HG02610 (cell line): ENCODE measurements at regions not wholly inside any gene's neighbourhood (a gene's known extent, or its start where the extent isn't known, plus 50 kb on each side); places are given as distances from the start of the nearest gene placed in this dataset.

ENCODE experiments used
- ATAC-seq: cut with Tn5 transposase; IDR thresholded peaks from one replicate; pipeline ENCODE4 v1.9.1; 2021; ENCODE audit warnings: mild to moderate bottlenecking, moderate library complexity; ENCODE audit not compliant: unreplicated experiment

DNA sequence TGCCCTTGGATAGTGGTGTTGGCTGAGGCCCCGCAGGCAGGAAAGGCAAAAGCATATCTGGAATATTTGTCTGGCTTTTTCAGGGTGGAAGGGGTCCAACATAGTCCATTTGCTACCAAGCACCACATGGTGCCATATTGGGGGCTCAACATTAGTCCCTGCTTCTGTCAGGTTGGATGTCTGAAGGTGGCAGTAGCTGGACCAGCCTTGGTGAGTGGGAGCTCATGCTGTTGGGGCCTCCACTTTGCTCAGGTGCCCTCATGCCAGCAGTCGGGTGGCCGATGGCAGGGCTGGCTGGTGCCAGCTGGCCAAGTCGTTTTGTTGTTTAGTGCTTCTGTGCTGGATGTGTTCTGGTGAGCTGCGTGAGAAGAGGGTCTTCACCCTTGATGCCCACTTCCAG, 135.3 kb downstream of the PAPOLA start:
- no peak for ATAC-seq

DNA sequence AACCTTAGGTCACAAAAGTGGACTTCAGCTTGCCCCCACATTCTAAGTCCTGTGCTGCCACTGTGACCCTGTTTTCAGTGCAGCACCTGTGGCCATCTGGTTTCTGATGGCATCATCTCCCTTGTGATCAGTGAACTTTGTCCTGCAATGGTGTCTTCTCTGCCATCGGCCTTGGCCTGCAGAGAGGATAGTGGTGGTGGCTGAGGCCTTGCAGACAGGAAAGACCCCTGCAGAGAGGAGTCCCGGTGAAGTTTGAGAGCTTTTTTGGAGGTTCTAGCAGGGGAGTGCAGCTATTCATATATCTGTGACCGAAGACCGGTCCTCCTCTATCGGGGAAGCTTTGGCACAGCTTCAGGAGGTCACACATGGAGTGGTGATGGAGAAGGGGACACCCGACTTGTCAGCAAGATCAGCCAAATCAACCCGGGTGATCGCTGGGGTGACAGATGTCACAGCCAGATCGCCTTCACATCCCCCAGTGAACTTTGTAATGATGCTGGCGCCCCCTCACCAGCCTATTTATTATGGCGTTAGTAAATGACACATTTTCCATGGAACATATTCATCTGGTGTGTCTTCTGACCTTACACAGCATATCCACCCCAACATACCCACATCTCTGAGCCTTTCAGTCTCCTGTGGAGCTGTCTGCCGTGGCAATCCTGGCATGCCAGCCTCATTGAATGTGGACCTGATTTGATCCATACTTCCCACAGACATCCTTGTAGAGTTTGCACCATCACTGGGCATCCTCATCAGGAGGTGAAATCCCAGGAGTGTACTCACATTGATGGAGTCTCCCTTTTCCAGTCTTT, 136.1 kb downstream of the PAPOLA start:
- no peak for ATAC-seq

DNA sequence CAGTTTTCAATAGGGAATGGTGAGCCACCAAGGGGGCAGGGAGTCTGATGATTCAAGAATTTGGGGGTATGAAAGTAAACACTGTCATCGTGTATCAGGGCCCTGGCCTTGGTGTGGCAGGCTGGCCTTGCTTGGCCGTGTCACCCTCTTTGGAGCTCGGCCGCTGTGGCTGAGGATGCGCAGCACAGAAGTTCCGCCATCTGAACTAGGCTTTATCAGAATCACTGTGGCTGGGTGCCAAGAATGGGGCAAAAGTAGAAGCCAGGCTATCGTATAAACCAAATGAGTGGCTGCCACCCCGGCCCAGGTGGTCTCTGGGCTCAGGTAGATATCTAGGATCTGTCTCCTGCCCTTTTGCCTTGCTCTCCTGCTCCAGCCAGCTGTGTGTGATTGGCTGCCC, 137.4 kb downstream of the PAPOLA start:
- ATAC-seq, result no peak

DNA sequence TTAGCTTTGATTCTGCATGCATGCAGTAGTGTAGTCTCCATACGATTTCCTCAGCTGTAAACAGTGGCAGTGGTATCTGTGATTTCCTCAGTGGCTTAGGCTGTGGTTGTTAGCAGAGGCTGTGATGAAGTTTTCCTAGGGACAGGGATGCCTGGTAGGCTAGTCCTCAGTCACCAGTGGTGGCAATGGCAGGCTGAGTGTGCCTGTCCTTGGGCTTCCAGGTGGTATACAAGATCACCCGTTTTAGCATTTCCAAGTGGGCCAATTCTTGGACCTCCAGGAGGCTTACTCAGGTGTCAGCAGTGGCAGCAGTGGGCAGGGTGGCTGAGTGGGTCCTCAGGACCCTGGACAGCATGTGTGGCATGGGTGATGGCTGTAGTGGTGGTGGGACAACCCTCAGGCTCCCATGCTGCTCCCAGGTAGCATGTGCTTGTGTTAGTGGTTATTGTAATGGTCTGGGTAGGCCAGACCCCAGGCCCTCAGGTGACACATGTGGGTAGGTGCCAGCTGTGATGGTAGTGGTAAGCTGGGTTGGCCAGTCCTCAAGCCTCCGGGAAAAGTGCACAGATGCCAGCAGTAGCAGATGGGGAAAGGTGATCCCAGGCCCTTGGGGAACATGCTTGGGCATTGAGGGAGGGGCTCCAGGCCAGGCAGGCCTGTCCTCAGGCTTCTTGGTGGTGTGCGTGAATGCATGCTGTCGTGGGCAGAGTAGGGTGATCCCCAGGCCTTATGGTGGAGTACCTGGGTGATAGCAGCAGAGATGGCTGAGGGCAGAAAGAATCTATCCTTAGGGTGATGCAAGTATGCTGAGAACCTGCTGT, 146.5 kb downstream of the PAPOLA start:
- no peak for ATAC-seq

DNA sequence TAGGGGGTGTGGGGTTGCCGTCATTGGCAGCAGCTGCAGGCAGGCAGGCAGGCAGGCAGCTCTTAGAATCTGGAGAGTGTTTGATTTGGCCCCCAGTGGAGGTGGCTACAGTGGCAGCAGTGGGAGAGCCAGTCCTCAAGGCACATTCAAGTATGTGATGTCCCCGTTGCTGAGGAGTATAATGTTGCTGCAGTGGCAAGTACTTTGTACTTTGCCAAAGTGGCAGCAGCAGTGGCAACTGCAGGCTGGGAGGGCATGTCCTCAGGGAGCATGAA, 147.1 kb downstream of the PAPOLA start:
- ATAC-seq, result no peak

DNA sequence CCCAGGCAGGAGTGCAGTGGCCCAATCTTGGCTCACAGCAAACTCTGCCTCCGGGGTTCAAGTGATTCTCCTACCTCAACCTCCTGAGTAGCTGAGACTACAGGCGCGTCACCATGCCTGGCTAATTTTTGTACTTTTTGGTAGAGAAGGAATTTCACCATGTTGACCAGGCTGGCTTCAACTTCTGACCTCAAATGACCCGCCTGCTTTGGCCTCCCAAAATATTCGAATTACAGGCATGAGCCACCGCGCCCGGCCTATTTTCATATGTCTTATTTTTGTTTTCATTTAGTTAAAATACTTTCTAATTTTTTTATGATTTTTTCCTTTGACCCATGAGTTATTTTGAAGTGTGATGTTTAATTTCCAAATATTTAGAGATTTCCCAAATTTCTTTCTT, 143.6 kb upstream of the VRK1 start:
- no peak for ATAC-seq

DNA sequence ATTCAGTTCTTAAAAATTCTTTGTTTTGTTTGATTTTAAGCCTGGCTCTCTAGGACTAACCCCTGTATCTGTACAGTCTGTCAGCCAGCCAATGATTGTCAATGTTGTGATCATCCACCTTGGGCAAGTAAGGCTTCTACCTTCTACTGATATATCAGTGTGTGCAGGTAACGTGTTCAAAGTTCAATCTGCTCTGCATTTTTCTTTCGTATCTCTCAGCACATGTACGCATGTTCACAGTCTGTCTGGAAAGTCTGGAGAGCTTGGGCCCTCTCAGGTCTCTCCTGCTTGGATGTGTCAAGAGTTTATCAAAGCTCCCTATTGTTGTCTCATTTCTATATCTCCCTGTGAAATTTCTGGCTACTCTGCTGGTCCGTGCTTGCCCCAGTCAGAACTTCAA, 138.6 kb upstream of the VRK1 start:
- ATAC-seq, result no peak

DNA sequence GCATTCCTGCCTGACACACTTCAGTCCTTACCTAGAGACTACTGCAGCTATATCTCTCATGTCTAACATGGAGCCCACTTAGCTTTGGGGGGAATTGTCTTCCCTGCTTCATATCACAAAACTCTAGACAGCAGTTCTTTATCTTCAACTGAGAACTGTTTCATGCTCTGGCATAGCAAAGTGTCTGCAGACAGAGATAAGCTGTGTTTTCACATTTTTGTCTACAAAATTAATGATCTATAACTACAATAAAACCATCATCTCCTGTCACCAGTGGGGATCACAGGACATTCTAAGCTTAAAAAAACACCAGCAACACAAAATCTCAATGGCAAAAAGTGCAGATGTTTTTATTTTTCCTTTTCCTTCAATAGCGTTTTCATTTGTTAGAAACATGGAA, 137.1 kb upstream of the VRK1 start:
- ATAC-seq, result no peak

DNA sequence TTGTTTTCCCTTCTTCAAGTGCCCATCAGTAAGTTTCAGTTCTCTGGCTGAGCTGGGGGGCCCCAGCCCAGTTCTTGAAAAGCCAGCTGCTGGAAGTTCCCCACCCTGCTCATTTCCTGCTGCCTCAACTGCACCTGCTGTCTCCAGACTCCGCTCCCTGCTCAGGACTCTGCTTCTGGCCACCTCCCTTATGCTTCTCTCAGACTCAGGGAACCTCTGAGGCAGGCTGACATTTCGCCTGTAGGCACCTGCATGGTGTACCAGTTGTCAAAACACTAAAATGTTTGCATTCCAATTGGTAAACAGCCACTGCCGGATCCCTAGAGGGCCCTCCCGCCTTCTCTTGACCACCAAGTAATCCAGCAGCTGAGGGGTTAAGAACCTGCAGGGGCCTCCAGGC, 136.5 kb upstream of the VRK1 start:
- ATAC-seq, result no peak

DNA sequence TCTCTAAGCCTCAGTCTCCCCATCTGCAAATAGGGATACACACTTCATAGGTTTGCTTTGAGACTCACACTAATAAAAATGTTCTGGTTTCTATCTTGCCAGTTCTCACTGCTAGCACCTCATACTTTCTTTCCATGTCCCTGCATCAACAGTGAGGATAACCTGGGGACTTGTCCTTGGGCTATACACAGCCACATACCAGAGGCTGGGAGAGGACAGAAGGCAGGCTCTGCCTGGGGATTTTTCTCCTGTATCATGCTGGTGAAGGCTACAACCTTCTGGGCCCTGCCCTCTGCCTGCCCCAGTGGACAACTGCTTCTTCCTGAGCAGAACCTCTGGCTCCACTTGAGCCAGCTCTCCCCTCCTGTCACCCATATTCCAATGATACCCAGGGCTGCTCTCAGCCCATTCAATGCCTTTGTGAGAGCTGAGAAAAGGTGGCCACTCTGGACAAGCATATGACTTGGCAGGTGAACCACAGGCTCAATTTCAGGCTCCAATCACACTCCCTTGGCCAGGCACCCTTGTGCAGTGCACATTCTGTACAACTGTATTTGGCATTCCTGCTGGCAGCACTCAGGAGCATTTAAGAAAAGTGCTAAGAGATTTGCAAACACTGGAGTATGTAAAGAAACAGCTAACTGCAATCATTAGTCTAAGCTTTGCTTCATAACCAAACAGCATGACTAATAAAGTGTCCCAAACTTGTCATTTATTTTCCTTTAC, 135.8 kb upstream of the VRK1 start:
- no peak for ATAC-seq

DNA sequence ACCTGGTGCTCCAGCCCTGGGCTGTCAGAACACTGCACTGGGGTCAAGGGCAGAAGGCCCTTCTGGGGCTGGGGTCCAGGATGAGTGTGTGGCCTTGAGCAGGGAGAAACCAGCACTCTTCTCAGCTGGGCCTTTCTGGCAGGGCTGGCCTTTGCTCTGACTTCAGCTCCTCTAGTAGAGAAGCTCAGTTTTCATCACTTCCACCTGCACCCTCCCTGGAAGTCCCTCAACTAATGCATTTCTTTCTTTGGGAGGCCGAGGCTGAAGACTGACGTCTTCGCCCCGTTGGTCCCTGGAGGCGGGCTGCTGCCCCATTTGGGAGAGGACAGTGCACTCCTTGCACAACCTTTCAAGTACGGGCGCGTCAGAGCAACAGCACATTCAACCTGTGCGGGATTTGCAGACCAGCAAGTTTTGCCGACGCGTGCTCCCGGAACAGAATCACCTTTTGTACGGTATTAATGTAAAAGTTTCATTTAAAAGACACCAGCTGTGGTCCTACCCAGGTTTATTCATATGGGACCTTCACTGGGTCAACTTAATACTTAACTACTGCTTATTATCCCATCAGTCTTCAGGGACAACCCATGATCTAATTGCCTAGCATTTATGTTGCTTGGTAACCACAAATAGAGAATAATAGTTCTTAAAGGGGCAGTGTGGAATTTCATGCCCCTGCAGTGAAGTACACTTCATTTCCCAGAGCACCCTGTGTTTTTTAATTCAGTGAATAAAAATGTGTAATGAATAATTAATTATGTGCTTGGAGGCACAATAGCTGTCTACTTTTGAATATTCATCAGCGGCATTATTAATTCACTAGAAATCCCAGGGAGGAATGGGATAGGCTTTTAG, 134.8 kb upstream of the VRK1 start:
- ATAC-seq, result no peak

DNA sequence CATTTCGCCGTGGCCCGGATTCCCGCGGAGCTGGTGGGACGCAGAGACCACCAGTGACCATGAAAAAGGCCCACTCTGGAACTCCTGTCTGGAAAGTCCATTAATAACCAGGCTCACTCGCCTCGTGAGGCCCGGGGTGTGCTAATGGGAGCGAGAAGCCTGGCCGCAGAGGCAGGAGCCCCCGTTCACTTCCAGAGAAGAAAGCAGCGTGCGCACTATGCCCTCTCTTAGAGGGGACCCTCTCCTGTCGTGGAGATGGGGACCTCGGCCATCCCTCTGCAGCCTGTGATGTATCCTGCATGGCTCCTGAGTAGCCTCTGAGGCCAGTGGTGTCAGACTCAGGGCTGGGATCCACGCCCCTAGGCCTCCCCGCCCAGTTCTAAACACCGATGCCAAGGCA, 134.1 kb upstream of the VRK1 start:
- no peak for ATAC-seq

DNA sequence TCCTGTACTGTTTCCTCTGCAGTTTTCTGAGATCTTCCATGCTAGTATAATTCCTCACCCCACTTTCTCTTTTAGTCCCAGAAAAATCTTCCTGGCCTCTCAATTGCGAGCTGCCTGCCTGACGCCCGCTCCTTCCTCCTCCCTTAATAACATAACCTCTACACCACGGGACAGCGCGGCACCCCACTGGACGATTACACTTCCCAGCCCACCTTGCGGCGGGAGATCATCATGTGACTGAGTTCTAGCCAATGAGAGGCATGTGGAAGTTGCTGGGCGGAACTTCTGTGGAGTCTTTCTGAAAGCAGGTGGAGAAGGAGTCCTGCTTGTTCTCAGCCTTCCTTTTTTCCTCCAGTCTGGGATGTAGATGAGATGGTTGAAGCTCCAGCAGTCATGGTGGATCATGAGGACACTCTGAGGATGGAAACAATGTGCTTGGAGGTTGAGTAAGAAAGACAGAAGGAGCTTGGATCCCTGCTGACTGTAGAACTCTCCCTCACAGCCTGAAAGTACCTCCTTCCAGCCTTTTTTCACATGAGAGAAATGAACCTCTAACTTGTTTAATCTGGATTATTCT, 133.6 kb upstream of the VRK1 start:
- ATAC-seq, result no peak

DNA sequence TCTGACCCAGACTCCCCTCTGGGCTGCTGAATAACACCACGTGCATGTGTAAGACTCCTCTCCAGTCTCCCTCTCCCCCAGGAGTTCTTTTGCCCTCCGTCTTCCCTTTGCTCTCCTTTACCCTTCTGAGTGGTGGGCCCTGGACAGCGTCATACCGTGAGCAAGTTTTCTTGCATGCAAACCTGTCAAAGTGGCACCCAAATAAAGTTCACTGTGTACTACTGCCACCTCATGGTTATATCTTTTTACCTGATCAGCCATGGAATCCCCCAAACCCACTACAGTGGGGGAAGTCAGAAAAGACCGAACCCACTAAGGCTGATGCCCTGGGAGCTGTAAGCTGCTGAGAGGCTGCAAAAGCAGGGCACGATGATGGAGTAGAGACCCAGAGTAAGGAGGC, 131.1 kb upstream of the VRK1 start:
- ATAC-seq, result no peak

DNA sequence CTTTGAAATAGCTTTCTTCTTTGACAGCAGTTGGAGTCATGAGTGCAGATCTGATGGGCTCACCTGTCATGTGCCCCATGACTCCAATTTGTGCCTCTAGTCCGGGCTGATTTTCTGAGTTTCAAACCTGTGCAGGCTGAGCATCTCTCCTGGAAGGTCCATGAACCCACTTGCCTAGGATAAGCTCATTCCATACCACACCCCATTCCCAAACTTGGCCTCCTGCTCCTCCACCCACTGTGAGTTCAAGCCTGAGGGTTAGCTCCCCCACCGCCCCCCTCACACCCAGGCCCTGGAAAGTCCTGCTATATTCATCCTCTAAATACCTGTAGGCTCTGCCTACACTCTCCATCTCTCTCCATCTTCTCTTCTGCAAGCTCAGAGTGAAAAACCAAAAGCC, 126.8 kb upstream of the VRK1 start:
- no peak for ATAC-seq

DNA sequence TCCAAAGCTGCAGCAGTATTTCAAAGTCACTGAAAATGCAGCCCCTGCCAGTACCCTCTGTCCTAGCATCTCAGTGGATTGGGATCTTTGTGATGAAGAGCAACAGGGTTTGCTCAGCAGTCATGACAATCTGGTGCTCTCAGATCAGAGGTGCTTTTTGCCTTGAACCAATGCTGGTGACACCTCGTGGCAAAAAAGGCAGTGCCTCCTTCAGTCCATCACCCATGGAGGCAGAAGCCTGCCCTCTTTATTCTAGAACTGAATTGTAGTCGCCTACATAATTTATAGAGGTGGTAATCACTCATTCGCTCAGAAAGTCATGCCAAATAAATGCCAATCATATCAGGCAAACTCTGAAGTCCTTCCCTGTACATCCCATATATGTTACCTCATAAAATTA, 126.0 kb upstream of the VRK1 start:
- ATAC-seq, result no peak

DNA sequence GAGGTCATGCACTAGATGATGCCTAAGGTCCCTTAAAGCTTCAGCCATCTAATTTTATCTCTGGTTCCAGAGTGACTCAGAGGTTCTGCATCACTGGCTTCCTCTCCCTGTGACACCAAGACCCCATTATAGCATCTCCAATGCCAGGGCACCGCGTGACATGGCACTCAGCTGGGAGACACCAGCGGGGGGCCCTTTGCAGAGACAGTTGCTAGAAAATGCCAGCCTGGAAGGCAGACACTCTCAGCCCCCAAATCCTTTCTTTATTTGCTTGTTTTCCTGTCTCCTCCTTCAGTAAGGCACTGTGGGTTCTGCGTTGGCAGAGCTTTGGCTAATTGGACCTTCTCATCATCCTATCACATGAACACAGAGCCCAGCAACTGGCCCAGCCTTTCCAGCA, 123.5 kb upstream of the VRK1 start:
- ATAC-seq, result no peak

DNA sequence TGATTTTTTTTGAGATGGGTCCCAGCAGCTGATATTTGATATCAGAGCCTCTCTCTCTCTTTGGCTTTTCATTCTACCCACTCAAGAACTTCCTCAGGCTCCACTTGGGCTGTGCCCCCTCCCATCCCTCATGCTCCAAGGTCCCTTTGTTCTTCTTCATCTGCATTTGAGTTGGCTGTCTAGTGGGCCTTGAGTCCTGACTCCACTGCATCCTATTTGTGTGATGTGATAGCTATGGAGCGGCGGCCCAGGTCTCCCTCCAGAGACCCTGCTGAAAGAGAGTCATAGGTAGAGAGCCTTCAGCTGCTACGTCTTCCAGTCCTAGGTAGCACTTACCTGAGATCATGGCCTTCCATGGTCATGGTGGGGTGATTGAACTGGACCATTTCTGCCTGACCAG, 123.1 kb upstream of the VRK1 start:
- ATAC-seq, result no peak

DNA sequence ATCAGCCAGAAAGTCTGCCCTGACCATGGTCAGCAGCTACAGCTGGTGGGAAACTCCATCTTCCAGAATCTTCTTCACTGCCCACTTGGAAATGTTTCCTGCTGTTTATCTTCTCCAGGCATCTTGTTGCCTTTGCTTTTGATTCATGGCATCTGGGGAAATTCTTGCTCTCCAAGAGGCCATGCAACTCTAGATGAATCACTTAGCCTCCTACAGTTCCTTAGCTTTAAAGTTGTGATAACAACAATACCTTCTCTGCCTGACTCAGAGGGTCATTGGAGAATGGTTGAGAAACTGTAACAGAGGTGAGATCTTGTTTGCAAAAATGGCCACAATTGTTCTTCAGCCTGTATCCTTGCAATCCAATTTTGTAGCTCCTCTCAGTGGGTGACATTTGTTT, 121.0 kb upstream of the VRK1 start:
- no peak for ATAC-seq

DNA sequence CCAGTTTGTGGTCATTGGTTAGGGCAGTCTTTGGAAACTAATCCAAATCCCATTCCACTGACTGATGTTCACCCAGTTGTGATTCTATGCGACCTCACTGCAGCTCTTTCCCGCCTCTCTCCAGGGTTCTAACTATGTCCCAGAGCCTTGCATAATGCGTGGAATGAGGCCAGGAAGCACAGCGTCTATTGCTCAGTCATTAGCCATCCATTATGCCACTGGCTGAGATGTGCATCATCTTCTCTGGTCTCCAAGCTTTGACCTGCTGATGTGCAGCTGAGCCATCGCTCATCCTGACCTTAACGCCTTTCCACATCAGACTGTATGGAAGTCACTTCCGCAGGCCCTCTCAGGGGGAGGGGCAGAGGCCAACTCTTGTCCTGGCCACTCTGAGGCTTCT, 115.4 kb upstream of the VRK1 start:
- ATAC-seq, result no peak

DNA sequence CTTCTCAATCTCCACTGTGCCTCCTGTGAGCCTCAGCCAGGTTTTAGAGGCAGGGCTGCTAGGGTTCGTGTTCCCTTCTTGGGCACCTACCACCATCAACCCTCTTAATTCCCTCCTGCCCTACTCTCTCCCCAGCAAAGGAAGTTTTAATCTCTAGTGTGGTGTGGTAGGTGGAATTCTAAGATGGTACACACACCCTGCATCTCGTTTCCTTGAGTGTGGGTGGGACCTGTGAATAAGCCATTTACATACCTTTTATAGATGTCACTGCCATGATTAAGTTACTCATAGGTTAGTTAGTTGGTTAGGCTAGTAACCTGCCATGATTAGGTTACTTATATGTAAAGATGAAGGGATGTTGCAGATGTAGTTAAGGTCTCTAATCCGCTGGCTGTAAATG, 114.8 kb upstream of the VRK1 start:
- ATAC-seq, result no peak
